ENCODE measurements at regions not wholly inside any gene's neighbourhood (a gene's known extent, or its start where the extent isn't known, plus 50 kb on each side); places are given as distances from the start of the nearest gene placed in this dataset.

DNA sequence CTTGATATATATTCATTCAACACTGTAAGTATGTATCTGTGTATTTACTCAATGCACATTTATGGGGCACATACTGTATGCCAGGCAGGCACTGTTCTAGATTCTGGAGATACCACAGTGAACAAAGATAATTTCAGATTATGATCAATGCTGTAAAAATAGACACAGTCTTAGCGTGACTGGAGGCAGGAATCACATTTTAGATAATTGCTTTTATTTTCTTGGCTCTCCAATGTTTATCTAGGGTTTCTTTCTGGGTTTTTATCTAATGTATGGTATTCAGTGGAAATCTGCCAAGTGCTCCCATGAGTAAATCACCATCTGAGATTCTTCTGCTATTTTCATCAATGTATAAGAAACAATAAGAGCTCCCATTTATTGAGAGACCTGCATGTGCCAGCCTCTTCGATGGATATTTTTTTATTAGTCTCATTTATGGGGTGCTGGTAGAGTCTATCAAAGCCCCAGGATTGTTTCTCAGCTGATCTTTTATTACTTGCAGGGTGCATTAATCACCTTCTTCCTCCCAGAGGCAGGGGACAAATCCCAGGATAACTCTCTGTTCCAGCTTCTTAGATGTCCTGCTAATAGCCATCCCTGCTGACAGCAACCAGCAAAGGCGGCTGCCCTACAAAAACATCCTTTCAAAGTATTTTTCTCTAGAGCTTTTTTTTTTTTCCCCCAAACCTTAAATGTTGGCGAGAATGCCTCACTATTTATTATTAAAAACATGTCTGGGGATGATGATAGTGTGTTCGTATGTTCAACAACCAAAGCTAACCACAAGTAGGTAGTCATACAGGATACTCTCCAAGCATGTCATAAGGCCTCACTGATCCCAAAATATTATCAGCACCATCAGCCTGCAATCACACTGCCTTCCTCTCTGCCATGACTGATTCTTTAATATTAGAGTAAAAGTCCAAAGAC is 331.0 kb upstream of the RASGRP1 start:
- Histone ChIP-seq H3K9me3 (no peaks in the 10 kb centered on the region), H3K4me3 (no peak overlapping the region), H3K27me3 (no peaks in the 10 kb centered on the region), H3K4me1 (peaks cover 12% of the 10 kb centered on the region), H3K27ac (no peak overlapping the region), H3K36me3 (no peaks in the 10 kb centered on the region)
- intact Hi-C loops (cut with DNase I) = no loop called here
- DNase-seq (ENCODE audit: extremely low spot score in 2 of 2) = no peak
- no peak for TF ChIP-seq POLR2A (IDR thresholded peaks at IDR 0.05)
- no peak for TF ChIP-seq POLR2AphosphoS5 (IDR thresholded peaks at IDR 0.05; ENCODE audit: insufficient read depth in 1 of 2, low read depth in 1 of 2)
- TF ChIP-seq, protein P1, sequence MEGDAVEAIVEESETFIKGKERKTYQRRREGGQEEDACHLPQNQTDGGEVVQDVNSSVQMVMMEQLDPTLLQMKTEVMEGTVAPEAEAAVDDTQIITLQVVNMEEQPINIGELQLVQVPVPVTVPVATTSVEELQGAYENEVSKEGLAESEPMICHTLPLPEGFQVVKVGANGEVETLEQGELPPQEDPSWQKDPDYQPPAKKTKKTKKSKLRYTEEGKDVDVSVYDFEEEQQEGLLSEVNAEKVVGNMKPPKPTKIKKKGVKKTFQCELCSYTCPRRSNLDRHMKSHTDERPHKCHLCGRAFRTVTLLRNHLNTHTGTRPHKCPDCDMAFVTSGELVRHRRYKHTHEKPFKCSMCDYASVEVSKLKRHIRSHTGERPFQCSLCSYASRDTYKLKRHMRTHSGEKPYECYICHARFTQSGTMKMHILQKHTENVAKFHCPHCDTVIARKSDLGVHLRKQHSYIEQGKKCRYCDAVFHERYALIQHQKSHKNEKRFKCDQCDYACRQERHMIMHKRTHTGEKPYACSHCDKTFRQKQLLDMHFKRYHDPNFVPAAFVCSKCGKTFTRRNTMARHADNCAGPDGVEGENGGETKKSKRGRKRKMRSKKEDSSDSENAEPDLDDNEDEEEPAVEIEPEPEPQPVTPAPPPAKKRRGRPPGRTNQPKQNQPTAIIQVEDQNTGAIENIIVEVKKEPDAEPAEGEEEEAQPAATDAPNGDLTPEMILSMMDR (IDR thresholded peaks at IDR 0.05) = no peak

DNA sequence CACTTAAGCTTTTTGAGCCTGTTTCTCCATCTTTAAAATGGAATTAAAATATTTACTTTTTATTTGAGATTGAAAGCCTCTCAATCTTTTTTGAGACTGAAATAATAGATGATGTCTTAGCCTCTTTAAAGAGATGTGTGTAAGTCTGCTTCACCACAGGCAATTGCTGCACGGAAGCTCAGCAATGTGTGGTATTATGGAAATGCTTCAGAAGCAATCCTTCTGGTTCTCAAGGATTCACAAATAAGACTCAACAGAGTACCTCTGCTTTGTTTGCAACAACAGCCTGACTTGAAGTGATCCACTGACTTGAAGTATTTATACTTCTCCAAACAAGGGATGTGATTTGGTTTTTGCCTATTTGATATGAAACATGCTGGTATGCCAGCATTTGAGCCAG is 332.0 kb upstream of the RASGRP1 start:
- Histone ChIP-seq H3K4me3 (no peak overlapping the region), H3K36me3 (no peaks in the 10 kb centered on the region), H3K27me3 (no peaks in the 10 kb centered on the region), H3K27ac (no peak overlapping the region), H3K4me1 (peaks cover 12% of the 10 kb centered on the region), H3K9me3 (no peaks in the 10 kb centered on the region)
- TF ChIP-seq POLR2A (IDR thresholded peaks at IDR 0.05) (no peak), POLR2AphosphoS5 (IDR thresholded peaks at IDR 0.05; ENCODE audit: insufficient read depth in 1 of 2, low read depth in 1 of 2) (no peak)
- TF ChIP-seq, protein P1 (IDR thresholded peaks at IDR 0.05) = no peak
- intact Hi-C loops (cut with DNase I) = no loop called here
- no peak for DNase-seq (ENCODE audit: extremely low spot score in 2 of 2)

DNA sequence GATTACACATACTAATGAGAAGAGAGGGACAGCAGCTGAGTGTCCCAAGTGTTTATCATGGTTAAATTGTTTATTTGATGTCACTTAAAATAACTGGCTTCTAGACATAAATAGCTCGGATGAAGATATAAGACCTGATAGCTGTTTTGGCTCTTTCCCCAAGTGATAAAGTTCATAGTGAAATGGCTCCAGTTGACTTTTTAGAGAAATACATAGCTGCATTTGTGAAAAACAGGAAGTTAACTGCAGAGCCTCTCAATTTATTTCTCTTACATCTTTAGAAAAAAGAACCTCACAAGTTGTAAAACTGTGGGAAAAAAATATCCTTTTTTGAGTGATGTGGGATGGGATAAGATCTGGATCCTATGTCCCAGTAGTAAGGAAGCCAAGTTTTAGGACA is 332.9 kb upstream of the RASGRP1 start:
- TF ChIP-seq POLR2AphosphoS5 (IDR thresholded peaks at IDR 0.05; ENCODE audit: insufficient read depth in 1 of 2, low read depth in 1 of 2) (no peak), POLR2A (IDR thresholded peaks at IDR 0.05) (no peak)
- TF ChIP-seq, protein P1 (IDR thresholded peaks at IDR 0.05) = no peak
- H3K27ac ChIP-seq = no peak overlapping the region
- intact Hi-C loops (cut with DNase I) = no loop called here

DNA sequence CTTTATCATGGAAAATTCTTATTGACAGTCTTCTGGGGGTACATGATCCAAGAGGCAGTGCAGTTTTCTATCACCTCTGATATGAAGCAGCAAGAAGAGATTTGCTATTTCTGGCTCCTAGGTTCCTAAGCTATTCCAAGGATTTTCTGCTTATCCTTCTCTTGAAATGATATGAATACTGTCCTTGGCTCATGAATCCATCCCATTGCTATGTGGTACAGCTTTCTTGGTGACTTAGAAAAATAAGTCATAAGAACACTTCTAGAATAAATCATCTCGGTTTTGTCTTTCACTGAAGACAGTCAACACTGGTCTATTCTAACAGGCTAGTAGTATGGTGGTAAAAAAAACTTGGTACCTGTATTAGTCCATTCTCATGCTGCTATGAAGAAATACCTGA is 333.6 kb upstream of the RASGRP1 start:
- Histone ChIP-seq H3K4me1 (peaks cover 12% of the 10 kb centered on the region), H3K4me3 (no peak overlapping the region), H3K36me3 (no peaks in the 10 kb centered on the region), H3K27ac (no peak overlapping the region), H3K9me3 (no peaks in the 10 kb centered on the region), H3K27me3 (no peaks in the 10 kb centered on the region)
- intact Hi-C loops (cut with DNase I) = no loop called here
- no peak for DNase-seq (ENCODE audit: extremely low spot score in 2 of 2)
- TF ChIP-seq, protein P1 (IDR thresholded peaks at IDR 0.05) = no peak
- TF ChIP-seq POLR2A (IDR thresholded peaks at IDR 0.05) = no peak
- no peak for TF ChIP-seq POLR2AphosphoS5 (IDR thresholded peaks at IDR 0.05; ENCODE audit: insufficient read depth in 1 of 2, low read depth in 1 of 2)

More for the DNA sequence above, 332.9 kb upstream of the RASGRP1 start:
- no peaks in the 10 kb centered on the region for H3K9me3 ChIP-seq
- H3K27me3 ChIP-seq = no peaks in the 10 kb centered on the region
- DNase-seq (ENCODE audit: extremely low spot score in 2 of 2) = no peak
- H3K36me3 ChIP-seq = no peaks in the 10 kb centered on the region
- H3K4me3 ChIP-seq = no peak overlapping the region
- H3K4me1 ChIP-seq = peaks cover 12% of the 10 kb centered on the region

DNA sequence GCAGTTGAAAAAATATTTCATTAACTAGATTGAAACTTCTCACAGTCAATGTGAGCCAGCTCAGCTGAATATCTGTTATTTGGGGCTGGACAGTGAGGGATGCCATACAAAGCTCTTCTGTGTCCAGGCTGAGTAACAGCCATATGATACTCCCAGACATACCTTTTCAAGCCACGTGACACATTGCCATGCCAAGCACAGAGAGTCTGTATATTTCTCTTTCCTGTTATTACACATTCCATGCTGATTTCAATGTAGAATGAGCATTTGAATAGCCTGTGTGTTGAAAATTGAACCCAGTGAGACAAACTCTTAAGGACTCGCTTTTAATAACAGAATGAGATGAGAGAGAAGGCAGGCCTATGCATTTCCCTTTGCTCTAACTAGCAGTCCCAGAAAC is 334.7 kb upstream of the RASGRP1 start:
- TF ChIP-seq, protein P1 (IDR thresholded peaks at IDR 0.05) = no peak

More for the DNA sequence above, 334.7 kb upstream of the RASGRP1 start:
- Histone ChIP-seq H3K9me3 (no peaks in the 10 kb centered on the region), H3K36me3 (no peaks in the 10 kb centered on the region), H3K4me3 (no peak overlapping the region), H3K27ac (no peak overlapping the region), H3K27me3 (no peaks in the 10 kb centered on the region), H3K4me1 (peaks cover 6% of the 10 kb centered on the region)
- no peak for DNase-seq (ENCODE audit: extremely low spot score in 2 of 2)
- intact Hi-C loops (cut with DNase I) = no loop called here

All from vagina (tissue), 2 donors.